ENCODE measurements at regions not wholly inside any gene's neighbourhood (a gene's known extent, or its start where the extent isn't known, plus 50 kb on each side); places are given as distances from the start of the nearest gene placed in this dataset.
A peak's percentile ranks its signal among the peaks of the same experiment; 100 is the strongest.

DNA sequence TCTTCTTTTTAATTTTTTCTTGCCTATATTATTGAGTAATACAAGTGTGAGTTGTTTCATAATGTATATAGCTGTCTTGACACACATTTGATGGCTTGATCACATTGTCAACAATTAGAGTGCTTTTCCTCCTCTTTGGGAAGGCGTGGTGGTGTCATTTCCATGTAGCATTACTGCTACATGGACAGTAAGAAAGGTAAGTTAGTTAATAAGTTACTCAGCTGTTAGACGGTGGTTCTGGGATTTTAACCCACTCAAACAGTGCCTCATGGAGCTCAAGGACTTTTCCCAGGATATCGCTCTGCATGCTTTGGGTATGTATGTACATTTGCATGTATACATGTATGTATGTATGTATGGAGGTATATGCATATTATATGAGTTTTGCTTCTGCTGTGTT, 94.6 kb downstream of the HAPSTR1 start:
- no peak for DNase-seq (ENCODE audit: low read depth)

GRCh38 chr16:9188721-9189120, 97.3 kb downstream of the HAPSTR1 start:
- DNase-seq (ENCODE audit: low read depth) = no peak

DNA sequence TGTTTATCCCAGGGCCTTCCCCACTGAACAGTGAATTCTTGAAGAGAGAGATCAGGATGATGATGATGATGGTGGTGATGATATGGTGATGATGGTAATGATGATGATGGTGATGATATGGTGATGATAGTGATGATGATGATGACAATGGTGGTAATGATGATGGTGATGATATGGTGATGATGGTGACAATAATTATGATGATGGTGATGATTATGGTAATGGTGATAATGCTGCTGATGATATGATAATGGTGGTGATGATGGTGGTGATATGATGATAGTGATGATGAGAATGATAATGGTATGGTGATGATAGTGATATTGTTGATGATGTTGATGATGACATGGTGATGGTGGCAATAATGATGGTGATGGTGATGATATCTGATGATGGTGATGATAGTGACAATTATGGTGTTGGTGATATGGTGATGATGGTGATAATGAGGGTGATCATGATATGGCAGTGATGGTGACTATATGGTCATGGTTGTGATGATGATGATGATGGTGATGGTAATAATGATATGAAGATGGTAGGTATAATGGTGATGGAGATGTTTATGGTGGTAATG, 99.9 kb downstream of the HAPSTR1 start:
- DNase-seq (ENCODE audit: low read depth) = no peak

DNA sequence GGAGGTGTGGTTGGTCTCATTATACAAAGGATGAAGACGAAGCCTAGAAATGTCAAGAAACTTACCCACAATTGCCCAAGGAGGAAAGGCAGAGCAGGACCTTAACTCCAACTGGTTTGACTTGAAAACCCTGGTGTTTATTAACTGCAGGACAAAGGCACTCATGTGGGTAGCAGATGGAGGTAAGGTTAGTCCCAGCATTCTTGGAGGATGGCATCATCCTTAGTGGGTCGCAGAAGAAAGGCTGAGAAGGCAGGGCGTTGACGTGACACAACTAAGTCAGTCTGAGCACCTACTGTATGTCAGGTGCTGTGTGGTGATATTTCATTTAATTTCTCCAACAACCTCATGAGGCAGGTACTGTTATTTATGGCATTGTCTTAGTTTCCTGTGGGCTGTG, 101.3 kb downstream of the HAPSTR1 start:
- no peak for DNase-seq (ENCODE audit: low read depth)

DNA sequence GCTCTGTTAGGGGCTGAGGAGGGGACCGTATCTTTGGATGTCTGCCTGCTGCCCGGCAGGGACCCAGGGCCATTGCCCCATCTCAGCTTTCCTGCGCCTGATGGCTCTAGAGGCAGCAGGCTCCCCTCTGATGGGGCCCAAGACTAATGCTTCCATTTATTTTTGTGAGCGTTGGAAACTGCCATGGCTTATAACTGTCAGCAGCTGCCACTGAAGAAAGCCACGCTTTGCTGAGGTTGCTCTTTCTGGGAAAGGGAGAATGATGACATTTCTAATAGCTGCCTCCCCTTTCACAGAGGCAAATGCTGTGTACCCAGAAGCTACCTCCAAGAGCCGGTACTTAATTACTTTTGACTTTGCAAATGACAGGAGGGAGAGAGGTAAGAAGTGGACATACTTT, 103.8 kb downstream of the HAPSTR1 start:
- DNase-seq (ENCODE audit: low read depth) = no peak

DNA sequence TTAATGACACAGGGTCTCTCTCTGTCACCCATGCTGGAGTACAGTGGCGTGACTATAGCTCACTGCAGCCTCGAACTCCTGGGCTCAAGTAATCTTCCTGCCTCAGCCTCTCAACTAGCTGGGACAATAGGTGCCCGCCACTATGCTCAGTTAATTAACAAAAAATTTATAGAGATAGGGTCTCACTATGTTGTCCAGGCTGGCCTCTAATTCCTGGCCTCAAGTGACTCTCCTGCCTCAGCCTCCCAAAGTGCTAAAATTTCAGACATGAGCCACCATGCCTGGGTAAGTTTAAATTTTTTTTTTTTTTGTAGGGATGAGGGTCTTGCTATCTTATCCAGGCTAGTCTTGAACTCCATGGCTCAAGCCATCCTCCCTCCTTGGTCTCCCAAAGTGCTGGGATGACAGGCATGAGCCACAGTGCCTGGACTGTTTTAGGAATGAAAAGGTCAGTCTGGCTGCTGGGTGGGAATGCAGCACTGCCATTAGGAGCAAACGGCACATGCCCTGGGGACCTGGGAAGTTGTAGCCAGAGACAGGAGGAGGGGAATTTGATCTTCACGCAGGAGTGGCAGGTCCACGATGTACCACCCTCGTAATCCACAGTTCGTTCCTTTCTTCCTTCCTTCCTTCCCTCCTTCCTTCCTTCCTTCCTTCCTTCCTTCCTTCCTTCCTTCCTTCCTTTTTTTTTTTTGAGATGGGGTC, 106.7 kb downstream of the HAPSTR1 start:
- no peak for DNase-seq (ENCODE audit: low read depth)

DNA sequence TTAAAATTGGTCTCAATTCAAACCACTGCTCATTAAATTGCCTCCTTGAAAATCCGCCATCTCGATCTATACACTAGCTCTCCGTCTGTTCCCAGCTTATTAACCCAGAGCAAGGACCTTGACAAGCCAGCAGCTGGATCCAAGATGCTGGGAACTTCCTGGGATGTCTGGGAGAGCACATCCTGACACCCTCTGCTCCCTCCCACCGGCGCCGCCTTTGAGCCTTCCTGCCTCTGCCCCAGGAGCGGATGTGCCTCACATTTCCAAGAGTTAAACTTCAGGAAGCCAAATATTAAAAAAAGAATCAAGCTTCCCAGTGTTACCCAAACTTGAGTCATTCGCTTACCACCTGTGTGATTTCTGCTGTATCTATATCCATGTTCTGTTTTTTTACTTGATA, 107.9 kb downstream of the HAPSTR1 start:
- DNase-seq (ENCODE audit: low read depth) = no peak

DNA sequence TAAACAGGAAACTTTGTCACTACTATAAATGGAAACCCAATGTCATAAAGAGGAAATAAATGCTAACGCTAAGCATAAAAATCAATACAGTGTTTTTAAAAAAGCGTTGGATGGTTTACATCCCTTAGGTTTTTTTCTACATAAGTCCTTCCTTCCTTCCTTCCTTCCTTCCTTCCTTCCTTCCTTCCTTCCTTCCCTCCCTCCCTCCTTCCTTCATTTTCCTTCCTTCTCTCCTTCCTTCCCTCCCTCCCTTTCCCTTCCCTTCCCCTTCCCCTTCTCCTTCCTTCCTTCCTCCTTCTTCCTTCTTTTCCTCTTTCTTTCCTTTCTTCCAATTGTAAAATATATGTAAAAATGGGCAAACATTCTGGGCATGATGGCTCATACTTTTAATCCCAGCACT, 108.3 kb downstream of the HAPSTR1 start:
- no peak for DNase-seq (ENCODE audit: low read depth)

DNA sequence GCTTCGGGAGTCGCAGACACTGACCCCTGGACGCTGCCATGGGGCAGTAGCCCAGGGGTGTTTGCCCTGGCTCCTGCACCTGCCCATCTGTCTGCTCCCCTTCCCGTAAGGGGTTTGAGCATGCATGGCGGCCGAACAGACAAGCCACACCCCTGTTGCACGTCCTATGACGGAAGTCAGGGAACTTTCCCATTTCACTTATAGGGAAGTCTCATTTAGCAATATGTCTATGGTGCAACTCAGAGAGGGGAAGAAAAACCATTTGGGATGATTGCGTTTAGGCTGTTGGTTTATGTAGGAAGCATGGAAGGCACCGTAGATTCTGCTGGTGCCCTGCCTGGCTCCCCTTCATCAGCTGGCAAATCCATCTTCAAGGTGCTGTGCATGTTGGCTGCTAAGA, 112.5 kb downstream of the HAPSTR1 start:
- DNase-seq (ENCODE audit: low read depth) = no peak

DNA sequence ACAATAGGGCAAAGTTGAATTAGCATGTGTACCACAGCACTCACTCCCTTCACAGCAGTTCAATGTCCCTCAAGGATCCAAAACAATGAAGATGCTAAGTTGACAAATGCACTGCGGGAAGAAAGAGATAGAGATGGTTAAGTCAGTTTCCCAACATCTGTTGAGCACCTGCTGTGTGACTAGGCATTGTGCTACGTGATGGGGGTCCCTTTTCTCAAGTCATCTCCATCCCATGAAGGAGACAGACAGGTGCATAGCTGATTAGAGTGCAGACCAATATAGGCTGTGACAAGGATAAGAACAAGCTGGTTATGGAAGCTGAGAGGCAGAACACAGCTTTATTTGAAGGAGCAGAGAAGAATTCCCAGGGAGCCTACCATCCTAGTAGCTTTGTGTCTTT, 114.2 kb downstream of the HAPSTR1 start:
- no peak for DNase-seq (ENCODE audit: low read depth)

DNA sequence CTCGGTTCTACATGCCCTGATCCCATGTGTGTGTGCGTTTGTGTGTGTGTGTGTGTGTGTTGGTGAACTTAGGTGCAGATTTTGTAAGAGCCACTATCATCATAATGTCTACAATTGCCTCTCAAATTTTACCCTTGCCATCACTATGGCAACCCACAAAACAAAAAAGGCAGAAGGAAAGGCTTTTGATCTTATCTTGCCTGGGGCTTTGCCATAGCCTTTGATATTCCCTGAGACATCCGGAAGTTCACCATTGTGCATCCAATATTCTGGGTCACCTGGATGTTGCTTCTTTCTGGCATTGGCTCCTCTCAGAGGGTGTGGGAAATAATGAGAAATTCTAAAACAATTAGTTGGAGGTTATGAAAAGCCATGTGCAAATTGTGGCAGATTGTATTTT, 114.7 kb downstream of the HAPSTR1 start:
- no peak for DNase-seq (ENCODE audit: low read depth)

- DNase-seq (ENCODE audit: low read depth) = no peak
Observed at GRCh38 chr16:9212621-9213020, 121.2 kb downstream of the HAPSTR1 start.

GRCh38 chr16:9219813-9220212, 128.4 kb downstream of the HAPSTR1 start:
- DNase-seq (ENCODE audit: low read depth) = peak; percentile 52

GRCh38 chr16:9225527-9226316, 134.3 kb downstream of the HAPSTR1 start:
- peak; percentile 6 for DNase-seq (ENCODE audit: low read depth)

DNA sequence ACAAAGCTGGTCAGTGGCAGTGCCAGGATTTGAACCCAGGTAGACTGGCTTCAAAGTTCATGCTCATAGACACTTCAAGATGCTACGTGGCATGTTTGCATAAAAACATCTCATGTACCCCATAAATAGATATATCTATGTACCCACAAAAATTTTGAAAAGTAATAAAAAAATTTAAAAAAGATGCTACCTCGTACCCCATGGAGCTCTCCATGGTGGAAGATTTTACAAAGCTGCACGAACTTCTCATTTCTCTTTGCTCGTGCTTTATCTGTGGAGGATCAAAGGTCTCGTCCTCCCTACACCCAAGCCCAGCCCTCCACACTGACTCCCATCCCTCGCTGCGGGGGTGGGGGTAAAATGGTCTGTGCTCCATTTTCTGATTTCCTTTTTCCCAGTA, 135.5 kb downstream of the HAPSTR1 start:
- no peak for DNase-seq (ENCODE audit: low read depth)

- no peak for DNase-seq (ENCODE audit: low read depth)
Observed at GRCh38 chr16:9231039-9231438, 139.6 kb downstream of the HAPSTR1 start.

- DNase-seq (ENCODE audit: low read depth) = no peak
Observed at GRCh38 chr16:9232102-9232770, 140.8 kb downstream of the HAPSTR1 start.

GRCh38 chr16:9235867-9236266, 144.4 kb downstream of the HAPSTR1 start:
- no peak for DNase-seq (ENCODE audit: low read depth)

DNA sequence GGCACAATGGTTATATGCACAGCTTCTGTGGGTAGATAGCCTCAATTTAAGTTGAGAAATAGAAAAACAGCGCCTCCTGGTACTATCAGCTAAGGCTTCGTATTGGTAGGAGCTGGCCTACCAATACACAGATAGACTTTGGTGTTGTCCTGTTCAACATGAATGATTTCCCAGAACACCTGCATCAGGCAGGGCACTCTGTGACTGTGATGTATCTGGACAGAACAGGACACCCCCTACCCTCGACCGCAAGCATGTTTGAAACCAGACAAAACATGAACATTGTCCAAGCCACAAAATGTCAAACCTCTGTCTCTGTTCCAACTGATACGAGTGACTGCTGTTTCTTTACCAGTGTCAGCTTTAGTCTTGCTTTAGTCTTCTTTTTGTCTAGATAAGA, 144.9 kb downstream of the HAPSTR1 start:
- no peak for DNase-seq (ENCODE audit: low read depth)

- DNase-seq (ENCODE audit: low read depth) = no peak
Observed at GRCh38 chr16:9238346-9238745, 146.9 kb downstream of the HAPSTR1 start.

DNA sequence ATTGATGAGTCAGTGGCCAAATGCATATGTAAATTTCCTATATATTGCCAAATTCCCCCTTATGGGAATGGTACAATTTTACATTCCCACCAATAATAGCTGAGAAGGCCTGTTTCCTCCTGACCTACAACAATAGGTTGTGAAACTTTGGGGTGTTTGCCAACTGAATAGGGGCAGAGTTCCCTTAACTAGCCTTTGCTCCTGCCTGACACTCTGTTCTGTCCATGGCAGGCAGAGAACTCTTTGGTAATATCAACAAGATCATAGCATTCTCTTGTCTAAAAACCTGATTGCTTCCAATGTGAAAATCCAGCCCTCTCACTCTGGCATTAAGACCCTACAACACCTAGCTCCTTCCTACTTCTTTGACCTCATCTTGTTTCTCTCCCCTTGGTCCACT, 149.7 kb downstream of the HAPSTR1 start:
- DNase-seq (ENCODE audit: low read depth) = no peak

DNA sequence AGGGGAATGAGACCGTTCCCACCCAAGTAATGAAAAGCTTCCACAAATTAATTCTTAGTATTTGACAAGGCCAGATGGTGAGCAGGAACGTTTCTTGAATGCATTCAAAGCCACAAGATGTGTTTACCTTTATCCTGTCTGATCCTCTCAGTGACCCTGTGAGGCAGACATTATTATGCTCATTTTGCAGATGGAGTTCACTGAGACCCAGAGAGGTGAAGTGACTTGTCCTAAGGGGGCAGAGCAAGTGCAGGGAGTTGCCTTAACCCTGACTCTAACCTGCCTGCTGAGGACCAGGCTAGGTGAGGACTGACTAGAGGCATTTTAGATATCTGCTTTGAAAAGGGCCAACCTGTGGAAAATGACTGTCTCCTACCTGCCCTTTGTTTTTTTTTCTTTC, 156.7 kb downstream of the HAPSTR1 start:
- DNase-seq (ENCODE audit: low read depth) = no peak
